HCT116 (cell line): ENCODE measurements at regions not wholly inside any gene's neighbourhood (a gene's known extent, or its start where the extent isn't known, plus 50 kb on each side); places are given as distances from the start of the nearest gene placed in this dataset.

Experiments used
- CBX3 ChIP-seq: IDR thresholded peaks from 2 replicates; pipeline ENCODE4 v1.6.1; 2012; ENCODE audit warnings: low read depth
- CEBPB ChIP-seq: IDR thresholded peaks from 2 replicates; pipeline ENCODE4 v1.6.1; 2012; ENCODE audit warnings: low read depth
- CTCF ChIP-seq, 3 experiments: fragments of 200-600 bp in 1 of 3; sonication (generic) in 1 of 3; IDR thresholded peaks in 2 of 3; conservative IDR thresholded peaks in 1 of 3; 2 replicates each; pipeline ENCODE4 v1.5.1; 2012 to 2017; ENCODE audit warnings: low read depth in 2 of 3, low read length in 2 of 3, antibody characterized with exemption in 1 of 3, borderline replicate concordance in 1 of 3, control low read depth in 1 of 3, mild to moderate bottlenecking in 1 of 3, mixed read lengths in 1 of 3, mixed run types in 1 of 3, moderate library complexity in 1 of 3; ENCODE audit not compliant: insufficient read depth in 1 of 3
- ELF1 ChIP-seq: IDR thresholded peaks from 2 replicates; pipeline ENCODE4 v1.6.1; 2012; ENCODE audit warnings: low read depth, borderline replicate concordance
- EZH2 ChIP-seq: fragments of 200-600 bp; sonication (generic); IDR thresholded peaks from 2 replicates; pipeline ENCODE4 v1.6.1; 2017; ENCODE audit warnings: antibody characterized with exemption, mixed run types
- EZH2phosphoT487 ChIP-seq: fragments of 200-600 bp; IDR thresholded peaks from 2 replicates; pipeline ENCODE4 v1.6.1; 2018; ENCODE audit warnings: antibody characterized with exemption, borderline replicate concordance
- POLR2A ChIP-seq: IDR thresholded peaks from 2 replicates; pipeline ENCODE4 v1.7.0; 2011; ENCODE audit warnings: borderline replicate concordance; ENCODE audit not compliant: insufficient read depth, insufficient read length; ENCODE audit errors: extremely low read depth
- POLR2AphosphoS5 ChIP-seq: IDR thresholded peaks from 2 replicates; pipeline ENCODE4 v1.6.1; 2011; ENCODE audit warnings: mild to moderate bottlenecking, low read depth, low read length, moderate library complexity
- REST ChIP-seq: IDR thresholded peaks from 2 replicates; pipeline ENCODE4 v1.6.1; 2012; ENCODE audit warnings: low read depth
- ZNF274 ChIP-seq: fragments of 200-500 bp; sonication (Bioruptor generic); IDR thresholded peaks from 2 replicates; pipeline ENCODE4 v1.6.1; 2014; ENCODE audit warnings: mild to moderate bottlenecking, low read depth, low read length, inconsistent platforms

DNA sequence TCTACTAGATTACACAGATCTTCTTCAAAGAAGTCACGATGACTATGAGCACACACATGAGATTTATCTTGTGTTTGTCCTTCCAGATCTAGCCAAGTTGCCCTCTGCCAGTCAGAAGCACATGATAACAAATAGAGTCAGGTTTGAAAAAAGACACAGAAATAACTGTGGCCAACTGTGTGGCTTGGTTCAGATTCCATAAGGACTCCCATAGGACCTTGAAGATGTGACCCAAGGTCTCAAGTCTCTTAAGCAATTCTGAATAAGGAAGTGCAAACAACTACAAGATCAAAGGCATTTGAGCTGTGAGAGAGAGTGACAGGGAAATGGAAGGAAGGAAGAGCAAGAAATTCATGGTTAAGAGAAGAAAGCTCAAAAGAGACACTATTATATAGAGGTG, 194.0 kb downstream of the PLPP3 start:
- TF ChIP-seq POLR2A, result no peak
- TF ChIP-seq POLR2AphosphoS5, result no peak
- TF ChIP-seq CBX3, result no peak
- TF ChIP-seq ZNF274, result no peak
- no peak for TF ChIP-seq REST
- TF ChIP-seq CTCF (IDR thresholded peaks at IDR 0.05 in 2 of 3, conservative IDR thresholded peaks at IDR 0.05 in 1 of 3; ENCODE audit: borderline replicate concordance in 1 of 3, insufficient read depth in 1 of 3, low read depth in 2 of 3, low read length in 2 of 3), result no peak
- TF ChIP-seq EZH2phosphoT487, result no peak
- no peak for TF ChIP-seq EZH2
- no peak for TF ChIP-seq ELF1
- no peak for TF ChIP-seq CEBPB
